Fibroblast of skin of left quadriceps (primary cell): ENCODE measurements at regions not wholly inside any gene's neighbourhood (a gene's known extent, or its start where the extent isn't known, plus 50 kb on each side); places are given as distances from the start of the nearest gene placed in this dataset.
"Not testable (repeated sequence)": the region's sequence is repeated elsewhere in the genome, so short reads cannot be mapped to it uniquely, and the experiment has no call there.

Source experiments
- DNase-seq, 2 experiments: peaks; one replicate each; pipeline ENCODE4 v3.0.0-alpha.2; 2013; ENCODE audit warnings: low read depth in 2 of 2

DNA sequence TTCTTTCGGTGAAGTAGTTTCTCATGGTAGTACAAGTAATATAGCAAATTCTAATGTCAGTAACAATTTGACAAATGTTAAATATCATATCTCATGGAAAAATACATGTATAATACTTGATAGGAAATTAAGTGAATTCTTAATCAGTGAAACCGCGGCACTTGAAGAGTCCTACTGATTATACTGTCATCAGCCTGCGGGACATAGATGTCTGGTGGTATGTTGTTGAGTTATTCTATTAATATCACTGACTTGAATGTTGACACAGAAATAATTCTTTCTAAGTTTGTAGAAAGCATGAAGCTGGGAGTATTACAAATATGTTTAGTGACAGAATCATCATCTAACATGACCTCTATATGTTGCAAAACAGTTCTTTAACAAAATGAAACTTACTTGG, 479.8 kb upstream of the IMPG1 start:
- no peak for DNase-seq

DNA sequence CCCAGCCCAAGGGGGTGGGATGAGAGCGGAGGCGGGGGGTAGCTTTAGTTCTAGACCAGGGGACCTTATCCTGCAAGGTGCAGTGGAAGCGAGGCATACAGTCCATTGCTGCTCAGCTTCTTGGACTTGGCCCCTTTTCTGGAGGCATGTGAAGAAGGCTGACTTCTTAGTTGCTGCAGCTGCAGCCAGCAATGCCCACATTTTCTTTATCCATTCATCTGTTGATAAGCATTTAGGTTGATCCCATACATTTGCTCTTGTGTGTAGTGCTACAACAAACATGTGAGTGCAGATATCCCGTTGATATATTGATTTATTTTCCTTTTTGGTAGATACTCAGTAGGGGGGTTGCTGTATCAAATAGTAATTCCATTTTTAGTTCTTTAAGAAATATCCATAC, 461.2 kb upstream of the IMPG1 start:
- DNase-seq, result no peak

DNA sequence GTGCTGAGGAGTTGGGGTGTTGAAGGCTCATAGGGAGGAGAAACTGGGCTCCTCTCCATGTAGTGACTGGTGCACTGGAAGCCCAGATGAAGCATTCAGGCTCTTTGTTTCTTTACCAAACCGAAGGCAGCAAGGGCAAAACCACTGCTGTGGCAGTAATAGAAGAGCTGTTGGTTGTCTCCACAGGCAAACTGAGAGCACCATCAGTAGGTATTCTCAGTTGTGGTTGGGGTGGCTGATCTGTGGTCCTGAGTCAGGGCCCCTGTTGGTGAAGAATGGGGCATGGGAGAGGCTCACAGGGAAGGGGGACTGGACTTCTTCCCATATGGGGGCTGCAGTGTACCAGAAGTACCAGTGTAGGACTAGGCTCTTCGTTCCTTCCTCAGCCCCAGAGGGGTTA, 460.2 kb upstream of the IMPG1 start:
- no peak for DNase-seq

DNA sequence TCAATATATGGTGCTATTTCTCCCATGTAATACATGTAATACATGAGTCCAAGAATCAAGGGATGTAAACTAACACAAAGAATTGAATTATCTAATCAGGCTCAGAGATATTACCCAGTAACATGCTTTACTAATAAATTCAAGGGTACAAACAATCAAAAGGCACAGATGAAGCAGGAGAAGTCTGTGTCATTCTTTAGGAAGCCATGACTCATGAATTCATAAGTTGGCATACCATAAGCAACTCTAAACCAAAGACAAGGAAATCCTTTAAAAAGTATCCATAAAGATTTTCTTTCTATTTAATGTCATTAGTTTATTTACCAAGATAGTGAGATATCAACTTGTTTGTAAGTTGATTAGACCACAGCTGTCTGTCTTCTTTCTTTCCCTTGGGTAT, 446.0 kb upstream of the IMPG1 start:
- DNase-seq, result no peak

DNA sequence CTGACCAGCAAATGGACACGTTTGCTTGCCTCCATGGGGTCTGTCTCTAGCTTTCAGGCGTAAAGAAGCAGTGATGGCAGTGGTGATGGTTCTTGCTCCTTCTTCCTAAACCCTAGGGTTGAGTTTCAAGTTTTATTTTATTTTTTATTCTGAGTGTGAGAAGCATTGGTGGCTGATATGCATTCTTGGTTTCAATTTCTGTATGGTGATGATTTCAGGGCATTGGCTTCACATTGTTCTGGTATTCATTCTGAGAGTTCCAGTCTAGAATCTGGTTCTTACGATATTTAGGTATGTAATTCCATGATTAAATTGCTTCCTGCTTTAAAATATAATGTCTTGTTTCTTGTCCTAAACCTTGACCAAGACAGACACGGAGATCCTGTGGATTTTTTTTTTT, 444.5 kb upstream of the IMPG1 start:
- no peak for DNase-seq

DNA sequence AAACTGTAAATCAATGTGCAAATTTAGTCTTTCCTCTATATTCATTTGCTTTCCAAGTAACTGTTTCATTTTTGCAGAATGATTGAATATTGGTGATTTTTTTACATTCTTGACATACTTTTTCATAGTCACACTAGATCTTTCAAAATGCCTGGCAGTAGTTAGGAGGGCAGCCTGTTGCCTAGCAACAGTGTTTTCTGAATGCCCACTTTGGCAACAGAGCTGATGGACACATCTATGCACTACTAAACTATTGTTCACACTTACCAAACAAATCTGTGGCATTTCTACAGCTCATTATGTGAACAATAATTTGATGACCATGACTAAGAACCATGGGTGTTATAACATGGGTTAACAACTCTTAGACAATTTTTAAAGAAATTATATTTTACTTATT, 438.0 kb upstream of the IMPG1 start:
- DNase-seq, result no peak

DNA sequence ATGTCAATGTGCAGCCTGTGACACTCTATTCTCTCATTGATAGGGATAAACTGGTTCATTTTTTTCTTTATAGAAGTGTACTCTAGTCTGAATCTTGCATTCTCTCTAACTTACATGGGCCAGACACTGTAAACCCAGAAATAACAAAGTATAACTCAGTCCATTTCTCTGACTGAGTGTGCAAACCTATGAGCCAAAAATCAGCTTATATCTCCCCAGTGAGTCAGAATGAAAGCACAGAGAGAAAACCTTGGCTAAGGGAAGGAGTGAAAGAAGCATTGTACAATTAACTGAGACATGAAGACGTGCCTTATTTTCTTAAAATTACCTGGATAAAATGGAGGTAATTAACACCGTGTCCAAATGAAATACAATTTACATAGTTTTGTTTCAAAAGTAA, 436.9 kb upstream of the IMPG1 start:
- no peak for DNase-seq

DNA sequence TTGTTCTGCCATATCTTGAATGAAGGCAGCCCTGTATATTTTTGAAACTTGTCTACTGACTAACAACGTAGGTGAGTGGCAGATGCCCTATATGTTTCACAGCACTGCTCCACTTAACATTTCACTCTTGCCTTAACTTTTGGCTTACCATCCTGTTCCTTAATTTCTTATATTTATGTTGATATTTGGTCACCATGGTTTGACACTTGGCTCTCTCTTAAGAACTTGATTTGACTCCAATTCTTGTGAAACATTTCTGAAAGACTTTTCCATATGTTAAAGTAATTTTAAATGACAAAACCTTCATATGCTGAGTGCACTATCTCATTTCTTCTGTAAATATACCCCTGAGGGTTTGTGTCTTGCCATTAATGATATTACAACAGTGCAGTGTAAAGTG, 434.3 kb upstream of the IMPG1 start:
- no peak for DNase-seq

DNA sequence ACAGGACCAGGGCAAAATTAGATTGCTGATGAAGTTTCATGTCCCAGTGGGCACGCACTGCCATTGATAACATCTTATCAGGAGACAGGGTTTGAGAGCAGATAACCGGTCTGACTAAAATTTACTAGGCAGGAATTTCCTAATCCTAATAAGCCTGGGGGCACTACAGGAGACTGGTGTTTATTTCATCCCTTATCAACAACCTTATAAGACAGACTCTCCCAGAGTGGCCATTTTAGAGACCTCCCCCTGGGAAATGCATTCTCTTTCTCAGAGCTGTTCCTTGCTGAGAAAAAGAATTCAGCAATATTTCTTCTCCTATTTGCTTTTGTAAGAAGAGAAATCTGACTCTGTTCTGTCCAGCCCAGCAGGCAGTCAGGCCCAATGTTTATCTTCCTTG, 423.4 kb upstream of the IMPG1 start:
- no peak for DNase-seq

DNA sequence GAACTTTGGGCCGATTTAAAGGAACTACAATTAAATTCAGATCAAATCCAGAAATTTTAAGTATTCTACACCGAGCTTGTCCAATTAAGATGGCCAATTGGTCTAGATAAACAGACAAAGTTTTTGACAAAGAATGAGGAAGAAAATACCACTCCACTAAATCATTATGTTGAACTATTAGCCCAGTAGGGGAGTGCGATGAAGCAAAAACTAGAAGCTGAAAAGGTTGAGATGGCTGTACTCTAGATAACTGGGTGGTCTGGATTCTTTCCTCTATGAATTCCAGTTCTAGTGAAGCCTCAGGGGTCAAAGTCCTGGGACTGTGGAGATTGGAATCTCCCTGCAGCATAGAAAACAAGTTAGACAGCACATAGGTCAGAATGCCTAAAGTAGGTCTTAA, 418.9 kb upstream of the IMPG1 start:
- DNase-seq, result not testable (repeated sequence)

DNA sequence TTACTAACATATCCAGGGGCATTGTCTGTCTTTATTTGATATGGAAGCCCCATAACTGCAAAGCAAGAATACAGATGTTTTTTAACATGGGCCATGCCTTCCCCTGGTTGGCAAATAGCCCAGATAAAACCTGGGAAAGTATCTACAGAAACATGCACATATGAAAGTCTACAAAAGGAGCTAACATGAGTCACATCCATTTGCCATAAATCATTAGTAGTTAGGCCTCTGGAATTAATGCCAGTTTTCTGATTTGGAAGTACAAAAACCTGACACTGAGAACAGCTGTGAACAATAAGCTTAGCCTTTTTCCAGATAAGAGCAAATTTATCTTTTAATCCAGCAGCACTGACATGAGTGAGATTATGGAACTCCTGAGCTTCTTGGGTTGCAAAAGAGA, 418.0 kb upstream of the IMPG1 start:
- no peak for DNase-seq

DNA sequence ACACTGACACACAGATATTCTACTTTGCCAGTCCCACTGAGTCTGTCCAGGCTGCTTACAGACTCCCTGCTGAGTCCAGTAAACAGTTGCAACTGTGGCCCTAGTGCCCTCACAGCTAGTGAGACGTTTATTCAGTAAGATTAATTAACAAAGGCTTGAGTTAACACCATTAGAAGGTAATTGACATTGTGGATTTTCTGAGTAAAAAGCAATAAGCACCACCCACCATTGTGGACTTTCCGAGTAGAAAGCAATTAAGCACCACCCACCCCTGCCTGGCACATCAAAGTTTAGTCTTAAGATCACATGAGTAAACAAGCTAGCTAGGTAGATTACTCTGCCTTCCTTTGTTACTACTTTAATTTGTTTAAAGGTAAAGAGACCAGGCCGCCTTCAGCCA, 408.6 kb upstream of the IMPG1 start:
- no peak for DNase-seq

DNA sequence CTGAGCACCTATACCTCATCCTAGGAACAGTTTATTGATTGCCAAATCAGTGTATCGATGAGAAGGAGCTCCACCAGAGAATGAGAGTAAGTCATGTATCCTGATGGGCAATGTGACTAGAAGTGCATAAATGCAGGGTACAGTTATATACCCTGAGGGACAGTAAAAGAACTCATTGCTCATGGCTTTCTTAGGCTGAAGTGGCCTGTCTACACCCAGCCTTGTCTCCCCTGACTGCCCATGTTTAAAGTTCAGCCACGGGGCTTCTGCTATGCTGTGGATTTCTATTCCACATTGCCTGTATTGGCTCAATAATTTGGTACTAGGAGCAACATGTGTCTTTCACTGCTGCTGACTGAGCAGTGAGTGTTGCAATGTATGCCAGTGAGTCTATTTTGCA, 400.4 kb upstream of the IMPG1 start:
- DNase-seq, result no peak

DNA sequence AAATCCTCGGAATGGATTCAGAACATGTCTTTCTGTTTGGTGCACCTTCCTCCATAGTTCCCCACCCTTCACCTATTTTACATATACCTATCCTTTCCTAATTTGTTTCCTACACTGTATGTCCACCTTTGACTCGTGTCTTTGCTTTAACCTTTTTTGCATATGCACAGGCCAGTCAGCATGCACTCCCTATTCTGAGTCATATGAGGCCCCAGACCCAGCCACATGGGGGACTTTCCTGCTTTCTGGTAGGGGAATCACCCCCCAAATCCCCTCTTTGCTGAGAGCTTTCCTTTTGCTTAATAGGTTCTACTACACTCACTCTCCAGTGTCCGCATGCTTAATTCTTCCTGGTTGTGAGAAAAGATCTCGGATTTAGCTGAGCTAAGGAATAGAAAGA, 393.8 kb upstream of the IMPG1 start:
- DNase-seq, result no peak

DNA sequence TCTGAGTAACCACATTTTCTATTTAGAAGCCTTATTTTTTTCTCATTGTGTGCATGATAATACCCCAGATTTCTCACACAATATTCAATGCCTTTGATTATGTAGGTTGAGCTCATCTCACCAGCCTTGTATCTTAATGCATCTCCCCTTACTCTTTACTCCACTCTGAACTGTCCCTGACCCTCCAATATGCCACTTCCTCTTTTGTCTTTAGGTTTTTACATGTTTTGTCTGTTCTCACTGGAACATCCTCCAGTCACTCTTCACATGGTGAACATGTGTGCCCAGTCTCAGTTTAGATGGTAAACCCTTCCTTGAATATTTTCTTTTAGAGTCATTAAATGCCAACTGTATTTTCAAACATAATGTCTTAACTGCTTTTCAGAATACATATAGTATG, 392.9 kb upstream of the IMPG1 start:
- DNase-seq, result no peak

DNA sequence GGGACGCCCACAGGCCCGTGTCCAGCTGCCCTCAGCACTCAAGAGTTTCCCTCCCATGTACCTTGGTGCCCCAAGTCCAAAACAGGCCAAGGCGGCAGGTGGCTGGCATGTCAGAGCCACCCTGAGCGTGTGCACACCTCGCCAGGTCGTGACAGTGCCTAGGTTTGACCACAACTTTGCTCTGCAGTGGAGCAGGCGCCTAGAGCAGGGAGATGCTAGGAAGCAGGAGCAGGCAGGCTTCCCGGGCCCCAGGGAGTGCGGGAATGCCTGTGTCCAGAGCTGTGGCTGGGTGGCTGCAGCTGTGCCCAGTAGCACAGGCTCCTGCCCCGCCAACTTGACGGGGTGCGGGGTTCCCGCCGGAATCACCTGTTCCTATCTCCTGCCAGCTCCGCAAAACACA, 380.8 kb upstream of the IMPG1 start:
- DNase-seq, result no peak

DNA sequence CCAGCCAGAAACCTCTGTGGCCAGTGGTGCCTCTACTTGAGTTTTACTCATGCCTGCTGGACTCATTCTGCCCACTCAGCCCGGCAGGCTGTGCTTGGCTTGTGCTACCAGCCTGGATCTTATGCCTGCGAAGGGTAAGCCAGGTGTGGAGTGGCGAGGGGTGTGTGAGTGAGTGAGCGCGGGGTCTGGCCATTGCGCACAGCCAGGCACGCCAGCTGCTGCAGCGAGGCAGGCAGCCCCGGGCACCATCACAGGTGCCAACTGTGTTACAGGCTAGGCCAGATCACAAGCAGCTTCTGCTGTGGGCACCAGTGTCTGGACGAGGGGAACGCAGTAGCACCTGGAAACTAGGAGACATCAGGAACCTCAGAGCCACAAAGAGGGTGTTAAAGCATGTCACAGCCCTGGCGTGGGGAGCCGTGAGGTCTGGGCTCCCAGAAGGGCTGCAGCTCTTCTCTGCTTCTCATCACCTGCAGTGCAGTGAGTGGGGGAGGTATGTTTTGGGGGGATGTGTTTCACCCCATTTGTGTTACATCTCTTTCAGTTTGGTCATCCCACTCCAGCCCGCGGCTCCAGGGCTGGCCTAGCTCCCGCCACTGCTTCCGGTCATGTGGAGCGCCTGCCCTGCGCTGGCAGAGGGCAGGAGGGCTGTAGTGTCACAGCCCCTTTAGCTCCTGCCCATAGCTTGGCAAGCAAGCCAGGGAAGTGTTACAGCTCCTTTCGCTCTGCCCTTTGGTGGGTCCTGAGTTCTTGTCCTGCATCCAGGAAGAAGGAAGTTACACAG, 379.7 kb upstream of the IMPG1 start:
- DNase-seq, result no peak

DNA sequence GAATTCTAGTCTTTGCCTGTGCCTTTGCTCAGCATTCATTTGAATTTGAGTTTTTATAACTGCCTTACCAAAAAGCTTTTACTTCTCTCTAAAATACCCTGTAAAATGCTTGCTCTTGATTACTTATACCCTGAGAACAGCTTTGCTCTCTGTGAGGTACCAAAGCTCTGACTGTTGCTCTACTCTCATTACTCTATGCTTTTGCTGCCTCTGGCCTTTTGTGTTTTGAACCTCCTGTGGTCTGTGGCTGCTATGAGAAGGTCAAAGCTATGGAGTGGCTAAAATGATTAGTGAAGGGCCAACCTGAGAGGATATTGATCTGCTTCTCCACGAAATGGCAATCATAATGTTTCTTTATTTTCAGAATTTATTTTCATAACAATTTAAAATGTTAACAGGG, 375.6 kb upstream of the IMPG1 start:
- no peak for DNase-seq

DNA sequence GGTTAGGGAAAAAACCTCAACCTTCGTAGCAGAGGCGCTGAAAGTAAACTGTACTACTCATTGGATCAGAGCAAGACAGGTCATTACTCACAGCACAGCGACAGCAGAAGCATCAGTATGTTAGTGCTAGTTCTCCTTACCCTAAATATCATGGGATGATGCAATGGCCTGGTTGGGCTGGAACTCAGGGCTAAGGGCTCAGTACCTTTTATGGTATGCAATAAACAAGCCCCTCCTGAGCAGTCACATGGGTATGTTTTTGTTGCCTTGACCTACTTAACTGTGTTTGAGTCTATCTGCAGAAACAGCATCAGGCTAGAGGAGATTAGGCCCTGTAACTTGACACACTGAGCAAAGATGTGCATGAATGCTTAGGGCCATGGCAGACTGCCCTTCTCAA, 369.4 kb upstream of the IMPG1 start:
- DNase-seq, result no peak

DNA sequence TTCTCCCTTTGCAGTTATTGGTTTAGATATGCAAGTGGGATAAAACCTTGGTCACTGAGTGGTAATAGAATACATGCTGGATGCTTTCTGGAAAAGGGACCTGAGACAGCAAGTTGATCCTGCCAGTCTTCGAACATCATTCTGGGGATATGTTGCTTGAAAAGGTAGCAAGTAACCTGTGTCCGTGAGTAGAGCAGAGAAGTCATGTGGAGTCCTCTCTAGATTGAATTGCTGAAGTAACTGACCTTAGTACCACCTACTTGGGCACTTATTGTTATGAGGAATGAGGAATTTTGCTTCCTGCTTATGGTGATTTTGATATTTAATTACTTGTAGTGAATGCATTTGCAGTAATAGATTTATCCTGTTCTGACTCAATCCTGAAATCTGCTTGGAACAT, 367.3 kb upstream of the IMPG1 start:
- no peak for DNase-seq

DNA sequence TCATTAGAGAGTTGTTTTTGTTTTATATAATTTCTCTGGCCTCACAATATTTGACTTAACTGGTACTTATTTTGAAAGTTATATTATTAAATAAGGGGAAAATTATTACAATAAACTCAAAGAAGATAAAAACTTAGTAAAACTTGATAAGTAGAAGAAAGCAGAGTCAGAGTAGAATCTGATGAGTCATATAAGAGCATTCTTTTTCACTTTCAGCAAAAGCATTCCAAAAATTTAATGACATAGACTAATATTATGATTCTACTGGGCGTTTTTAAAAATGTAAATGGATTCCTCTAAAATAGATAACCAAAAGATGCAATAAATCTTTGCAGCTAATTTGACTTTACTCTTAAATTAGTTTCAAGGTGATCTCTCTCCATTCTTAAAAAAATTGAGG, 366.3 kb upstream of the IMPG1 start:
- no peak for DNase-seq

DNA sequence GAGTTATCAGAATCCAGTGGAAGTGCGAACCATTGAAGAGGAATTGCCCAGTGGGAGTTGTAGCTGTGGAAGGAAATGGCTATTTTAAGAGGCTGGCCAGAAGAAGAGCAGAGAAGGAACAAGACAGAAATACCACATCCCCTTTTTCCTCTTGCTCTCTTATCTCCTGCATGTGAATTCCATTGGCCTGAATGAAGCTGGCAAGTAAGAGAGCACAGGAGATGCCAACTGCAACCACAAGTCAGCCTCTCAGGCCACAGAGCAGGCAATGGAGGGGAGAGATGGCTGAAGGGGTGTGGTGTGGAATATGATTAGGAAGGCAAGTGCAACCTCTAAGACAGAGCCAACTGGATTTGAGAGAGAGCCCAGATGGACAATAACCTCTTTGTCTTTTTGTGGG, 362.7 kb upstream of the IMPG1 start:
- no peak for DNase-seq

DNA sequence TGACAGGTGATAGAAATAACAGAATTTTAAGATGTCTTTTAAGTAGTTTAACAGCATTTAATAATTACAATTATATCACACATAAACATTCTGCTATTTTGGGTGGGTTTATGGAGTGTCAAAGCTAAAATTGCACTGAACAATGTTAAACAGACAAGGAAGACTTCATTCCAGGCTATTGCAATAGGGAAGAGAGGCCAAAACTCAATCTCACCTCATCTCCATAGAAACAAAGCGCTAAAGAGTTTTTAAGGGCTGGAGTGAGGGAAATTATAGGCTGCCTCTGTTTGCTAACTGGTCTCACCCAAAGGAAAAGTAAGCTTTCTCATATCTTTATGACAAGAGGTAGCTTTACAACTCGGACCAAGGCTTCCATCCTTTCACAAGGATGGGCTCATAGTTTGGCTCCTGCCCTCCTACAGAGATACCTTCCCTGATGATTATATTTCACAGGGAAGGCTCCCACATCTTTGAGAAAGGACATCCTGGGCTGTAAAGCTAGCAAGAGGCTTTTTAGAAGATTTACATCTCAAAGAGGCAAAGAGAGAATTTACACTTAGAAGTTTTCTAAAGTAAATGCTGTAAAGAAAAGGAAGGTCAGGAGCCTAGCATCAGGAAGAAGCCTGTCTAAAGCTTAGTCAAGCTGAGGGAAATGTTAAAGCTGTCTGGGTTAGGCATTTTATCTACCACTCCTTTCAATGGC, 350.2 kb upstream of the IMPG1 start:
- no peak for DNase-seq

DNA sequence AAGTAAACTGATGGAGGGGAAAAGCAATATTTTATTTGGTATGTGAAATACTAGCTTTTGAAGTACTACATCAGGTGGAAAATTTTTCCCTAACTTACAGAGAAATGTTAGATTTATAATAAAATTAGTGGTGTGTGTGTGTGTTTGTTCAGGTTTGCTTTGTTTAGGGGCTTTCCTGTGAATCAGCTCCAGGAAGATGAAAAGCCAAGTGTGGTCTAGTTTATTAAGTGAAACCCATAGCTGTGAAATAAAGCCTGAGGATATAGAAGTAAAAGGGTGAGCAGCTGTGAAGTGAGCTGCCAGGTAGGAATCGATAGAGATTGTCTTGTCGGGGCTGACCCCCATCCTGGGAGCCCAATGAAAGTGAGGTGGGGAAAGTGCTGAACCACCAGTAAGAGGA, 347.6 kb upstream of the IMPG1 start:
- no peak for DNase-seq
